Activated CD8-positive, alpha-beta memory T cell treated with anti-CD3 and anti-CD28 coated beads for 24 hours (primary cell): ENCODE measurements at regions not wholly inside any gene's neighbourhood (a gene's known extent, or its start where the extent isn't known, plus 50 kb on each side); places are given as distances from the start of the nearest gene placed in this dataset.
"Not testable (repeated sequence)": the region's sequence is repeated elsewhere in the genome, so short reads cannot be mapped to it uniquely, and the experiment has no call there.

Experiments used
- DNase-seq: peaks from one replicate; pipeline ENCODE4 v3.0.0-alpha.2; 2020

DNA sequence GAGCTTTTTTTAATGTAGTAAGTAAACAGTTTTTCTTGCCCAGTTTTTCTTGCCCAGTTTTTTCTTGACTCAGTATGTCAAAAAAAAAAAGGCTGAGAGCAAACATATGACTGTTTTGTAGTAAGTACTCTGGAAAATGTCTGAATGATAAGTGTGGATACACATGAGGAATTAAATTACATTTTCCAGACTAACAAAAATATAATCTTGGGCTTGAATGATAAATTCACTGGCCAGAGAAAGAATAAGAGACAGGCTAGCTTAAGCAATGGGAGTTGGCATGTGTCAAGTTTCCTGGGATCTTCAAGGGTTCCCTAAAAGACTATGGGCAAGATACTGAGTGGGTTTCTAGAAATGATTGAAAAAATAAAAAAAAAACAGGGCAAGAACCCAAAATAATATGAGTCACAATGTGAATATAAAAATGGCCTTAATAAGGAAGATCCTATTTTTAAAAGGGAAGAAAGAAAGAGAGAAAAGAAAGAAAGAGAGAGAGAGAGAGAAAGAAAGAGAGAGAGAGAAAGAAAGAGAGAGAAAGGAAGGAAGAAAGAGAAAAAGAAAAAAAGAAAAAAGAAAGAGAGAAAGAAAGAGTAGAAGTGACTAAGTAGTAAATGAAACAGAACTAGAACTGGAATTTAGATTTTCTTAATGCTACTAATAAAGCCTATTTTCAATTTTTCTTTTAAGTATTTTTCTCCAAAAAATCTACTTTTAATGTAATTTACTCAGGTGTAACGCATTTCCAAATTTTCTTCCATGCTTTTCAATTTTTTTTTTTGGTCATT, 60.2 kb downstream of the TFPI2 start:
- DNase-seq: no peak

DNA sequence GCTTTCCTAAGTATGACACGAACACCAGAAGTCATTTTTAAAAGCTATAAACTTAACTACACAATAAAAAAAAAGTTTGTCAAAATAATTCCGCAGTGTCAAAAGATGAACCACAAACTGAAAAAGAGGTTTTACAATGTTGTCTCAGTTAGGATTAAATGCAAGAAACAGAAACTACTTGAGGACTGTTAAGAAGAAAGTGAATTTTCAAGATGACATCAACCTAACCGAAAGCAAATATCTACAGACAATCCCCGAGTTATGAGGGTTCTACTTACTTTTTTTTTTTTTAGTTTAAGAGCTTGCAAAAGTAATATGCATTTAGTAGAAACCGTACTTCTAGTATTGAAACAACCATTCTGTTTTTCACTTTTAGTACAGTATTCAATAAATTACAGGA, 62.3 kb downstream of the TFPI2 start:
- DNase-seq: no peak

DNA sequence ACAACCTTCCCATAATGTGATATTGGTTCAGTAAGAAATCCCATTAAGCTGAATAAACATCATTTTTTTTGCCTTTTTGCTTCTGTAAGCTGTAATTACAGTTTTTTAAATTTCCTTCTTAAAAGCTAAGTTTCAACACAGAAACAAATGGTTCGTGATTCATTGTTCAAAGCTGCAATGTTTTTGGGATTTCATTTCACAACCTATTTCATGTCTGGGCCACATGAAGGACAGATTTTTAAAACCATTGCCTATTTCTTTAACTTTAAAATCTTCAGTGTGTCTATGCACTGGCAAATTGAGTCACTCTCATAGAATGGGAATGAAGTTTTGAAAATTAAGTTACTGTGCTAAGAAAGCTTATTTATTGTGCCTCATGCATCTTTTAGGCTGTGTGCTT, 66.9 kb downstream of the TFPI2 start:
- DNase-seq: no peak

DNA sequence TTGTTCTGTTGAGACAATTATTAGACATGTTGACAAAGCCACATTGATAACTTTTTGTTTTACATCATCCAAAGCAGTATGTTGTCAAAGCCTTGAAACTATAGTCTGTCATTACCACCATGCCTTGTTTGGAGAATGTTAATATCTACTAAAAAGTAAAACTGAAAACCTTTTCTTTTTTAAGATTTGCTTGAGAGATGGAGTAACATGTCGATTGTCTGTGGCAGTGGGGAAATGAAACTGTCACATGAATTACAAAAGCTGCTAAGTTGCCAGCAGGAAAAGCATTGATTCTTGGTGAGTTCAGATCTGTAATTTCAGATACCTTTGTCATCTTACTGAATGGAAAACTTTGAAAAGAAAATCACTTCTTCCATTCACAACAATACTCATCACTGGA, 69.1 kb downstream of the TFPI2 start:
- no peak for DNase-seq

DNA sequence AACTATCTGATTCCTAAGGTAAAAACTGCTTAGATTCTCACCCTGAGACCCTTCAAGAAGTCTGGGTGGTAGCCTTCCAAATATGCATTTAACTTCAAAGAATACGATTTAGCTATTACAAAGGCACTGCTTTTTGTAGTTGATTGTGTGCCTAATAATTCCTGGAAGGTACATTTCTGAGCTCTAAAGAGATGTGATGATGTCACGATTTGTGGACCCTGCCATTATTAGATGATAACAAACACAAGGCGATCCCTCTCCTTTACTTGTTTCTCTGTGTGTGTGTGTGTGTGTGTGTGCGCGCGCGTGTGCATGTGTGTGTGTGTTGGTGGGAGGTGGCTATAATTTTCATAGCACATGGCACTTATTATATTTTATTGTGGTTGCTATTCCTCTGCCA, 70.9 kb downstream of the TFPI2 start:
- no peak for DNase-seq

DNA sequence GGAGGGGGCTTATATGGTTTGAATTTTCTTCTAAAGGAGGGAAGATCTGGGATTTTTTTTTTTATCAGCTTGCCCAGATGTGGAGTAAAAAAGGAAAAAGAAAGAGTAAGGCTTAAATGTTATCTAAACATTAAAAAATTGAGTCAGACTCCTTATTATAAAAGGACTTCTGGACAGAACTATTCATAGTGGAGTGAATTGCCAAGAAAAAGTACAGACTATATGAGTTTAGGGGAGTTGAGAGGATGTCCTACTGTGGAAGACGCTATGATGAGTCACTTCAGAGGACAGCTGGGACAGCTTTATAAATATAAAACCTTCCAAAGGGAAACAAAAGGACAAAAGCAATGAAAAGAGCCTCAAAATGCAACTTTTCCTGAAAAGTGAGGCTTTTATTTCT, 73.0 kb downstream of the TFPI2 start:
- no peak for DNase-seq

DNA sequence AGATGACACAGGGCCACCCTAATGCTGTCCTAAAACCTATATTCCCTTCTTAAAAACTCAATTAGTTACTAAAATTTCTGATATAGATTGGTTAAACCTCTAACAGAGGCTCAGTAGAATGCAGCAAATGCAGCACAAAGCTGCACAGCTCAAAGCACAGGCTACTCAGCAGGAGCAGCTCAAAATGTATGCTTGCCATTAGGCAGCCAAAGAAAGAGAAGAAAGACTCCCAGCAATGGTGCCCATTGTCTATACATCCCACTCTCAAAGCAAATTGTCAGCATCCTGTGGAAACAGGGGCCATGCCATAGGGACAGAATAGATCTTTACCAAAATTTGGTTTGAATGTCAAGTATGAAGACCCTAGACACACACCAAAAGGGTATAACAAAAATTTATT, 73.5 kb downstream of the TFPI2 start:
- no peak for DNase-seq

DNA sequence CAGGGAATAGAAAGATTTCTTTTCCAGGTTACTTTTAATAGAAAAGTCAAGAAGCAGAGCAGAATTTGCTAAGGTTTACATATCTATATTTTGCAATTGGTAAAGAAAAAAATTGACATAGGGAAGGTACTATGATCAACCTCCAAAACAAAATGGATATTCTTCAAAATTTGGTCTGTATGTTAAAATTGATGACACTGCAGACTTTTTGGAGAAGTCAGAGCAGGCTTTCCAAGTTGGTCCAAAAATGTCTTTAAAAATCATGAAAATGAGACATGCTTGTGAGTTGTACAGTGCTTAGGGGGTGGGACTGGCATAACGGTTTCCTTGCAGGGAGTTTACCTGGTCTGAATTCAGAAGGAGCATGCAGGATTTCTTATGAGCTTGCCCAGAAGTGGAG, 77.0 kb downstream of the TFPI2 start:
- no peak for DNase-seq

DNA sequence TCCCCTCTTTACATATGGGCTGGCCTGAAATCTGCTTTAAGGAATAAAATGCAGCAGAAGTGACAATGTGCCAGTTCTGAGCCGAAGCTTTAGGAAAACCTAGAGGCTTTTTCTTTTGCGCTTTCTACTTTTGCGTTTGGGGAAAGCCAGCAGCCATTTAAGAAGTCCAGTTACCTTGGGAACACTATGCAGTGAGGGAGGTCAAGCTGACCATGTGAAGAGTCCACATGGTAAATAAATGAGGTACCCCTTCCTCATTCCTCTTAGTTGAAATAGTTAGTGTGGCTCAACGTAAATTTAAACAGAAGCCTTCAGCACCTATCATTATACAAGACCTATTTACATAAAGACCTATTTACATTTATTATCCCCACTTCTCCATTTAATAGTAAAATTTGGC, 78.5 kb downstream of the TFPI2 start:
- DNase-seq: no peak

DNA sequence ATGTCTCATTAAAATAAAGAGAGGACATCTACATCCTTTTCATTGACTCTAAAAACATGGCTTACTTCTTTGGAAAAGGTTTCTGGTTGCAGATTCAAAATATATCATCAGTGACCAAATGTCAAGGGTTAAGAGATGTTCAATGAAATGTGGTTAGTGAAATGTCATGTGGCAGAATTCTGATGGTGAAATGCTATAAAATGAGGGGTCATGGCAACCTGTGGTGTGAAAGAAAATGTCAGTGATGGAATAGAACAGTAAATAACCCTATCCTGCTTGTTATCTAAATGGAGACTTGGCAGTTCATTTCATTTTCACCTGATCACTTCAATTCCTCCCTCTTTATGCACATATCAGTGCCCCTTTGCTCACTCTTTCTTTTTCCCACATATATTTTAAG, 79.4 kb downstream of the TFPI2 start:
- no peak for DNase-seq

DNA sequence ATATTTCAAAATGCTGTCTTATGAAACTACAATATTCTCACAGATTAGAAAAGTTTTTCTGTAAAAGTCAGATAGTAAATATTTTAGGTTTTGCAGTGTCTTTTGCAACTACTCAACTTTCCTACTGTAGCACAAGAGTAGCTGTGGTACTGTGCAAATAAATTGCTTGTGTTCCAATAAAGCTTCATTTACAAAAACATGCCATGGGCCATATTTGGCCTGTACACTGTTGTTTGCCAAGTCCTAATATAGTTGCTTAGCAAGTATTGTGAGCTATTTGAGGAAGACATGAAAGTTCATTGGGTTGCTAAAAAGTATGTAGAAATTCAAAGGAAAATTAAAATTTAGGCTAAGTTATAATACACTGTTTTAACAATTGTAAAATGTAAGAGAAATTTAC, 80.0 kb downstream of the TFPI2 start:
- DNase-seq: no peak

DNA sequence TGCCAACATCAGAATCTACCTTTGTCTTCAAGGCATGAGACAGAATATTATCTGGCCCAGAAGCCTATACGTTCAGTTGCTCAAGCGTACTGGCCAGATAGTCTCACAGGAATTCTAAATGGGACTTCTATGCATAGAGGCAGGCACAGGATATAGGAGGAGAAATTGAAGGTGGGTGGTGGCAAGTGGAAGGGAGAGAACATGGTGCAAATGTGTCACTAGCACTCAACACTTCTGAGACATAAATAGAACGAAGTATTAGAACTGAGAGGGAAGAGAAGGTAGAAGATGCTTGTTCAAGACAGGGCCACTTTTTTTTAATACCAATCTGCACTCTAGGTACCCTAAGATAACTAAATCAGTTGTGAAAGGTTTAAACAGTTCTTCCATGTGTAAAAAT, 85.8 kb downstream of the TFPI2 start:
- DNase-seq: no peak

DNA sequence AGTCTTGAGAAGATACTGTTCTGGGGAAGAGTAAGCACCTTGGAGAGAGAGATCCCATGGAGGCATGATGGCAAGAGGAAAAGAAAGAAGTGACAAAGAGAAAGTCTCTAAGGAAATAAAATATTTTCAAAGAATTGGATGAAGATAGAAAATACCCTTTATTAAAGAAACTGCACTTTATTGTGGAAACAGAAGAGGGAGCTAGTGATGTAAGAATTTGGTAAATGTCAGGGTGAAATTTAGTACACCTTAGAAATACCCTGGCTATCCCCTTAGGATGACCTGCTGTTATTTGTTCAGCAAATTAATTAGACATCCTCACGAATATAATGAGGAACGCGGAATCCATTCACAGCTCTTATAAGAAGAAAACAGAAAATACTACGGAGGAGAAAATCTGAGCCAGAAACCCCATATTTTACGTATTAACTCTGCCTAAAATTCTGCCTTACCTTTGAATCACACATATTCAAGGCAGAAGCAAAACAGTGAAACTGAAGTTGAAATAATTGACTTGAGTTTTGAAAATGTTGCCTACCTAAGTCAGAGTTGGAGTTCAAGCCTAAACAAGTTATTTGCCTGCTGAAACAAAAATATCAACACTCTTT, 90.7 kb downstream of the TFPI2 start:
- no peak for DNase-seq

DNA sequence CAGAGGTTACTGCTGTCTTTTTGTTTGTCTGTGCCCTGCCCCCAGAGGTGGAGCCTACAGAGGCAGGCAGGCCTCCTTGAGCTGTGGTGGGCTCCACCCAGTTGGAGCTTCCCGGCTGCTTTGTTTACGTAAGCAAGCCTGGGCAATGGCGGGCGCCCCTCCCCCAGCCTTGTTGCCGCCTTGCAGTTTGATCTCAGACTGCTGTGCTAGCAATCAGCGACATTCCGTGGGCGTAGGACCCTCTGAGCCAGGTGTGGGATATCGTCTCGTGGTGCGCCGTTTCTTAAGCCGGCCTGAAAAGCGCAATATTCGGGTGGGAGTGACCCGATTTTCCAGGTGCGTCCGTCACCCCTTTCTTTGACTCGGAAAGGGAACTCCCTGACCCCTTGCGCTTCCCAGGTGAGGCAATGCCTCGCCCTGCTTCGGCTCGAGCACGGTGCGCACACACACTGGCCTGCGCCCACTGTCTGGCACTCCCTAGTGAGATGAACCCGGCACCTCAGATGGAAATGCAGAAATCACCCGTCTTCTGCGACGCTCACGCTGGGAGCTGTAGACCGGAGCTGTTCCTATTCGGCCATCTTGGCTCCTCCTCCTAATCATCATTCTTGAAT, 97.4 kb downstream of the TFPI2 start:
- not testable (repeated sequence) for DNase-seq

DNA sequence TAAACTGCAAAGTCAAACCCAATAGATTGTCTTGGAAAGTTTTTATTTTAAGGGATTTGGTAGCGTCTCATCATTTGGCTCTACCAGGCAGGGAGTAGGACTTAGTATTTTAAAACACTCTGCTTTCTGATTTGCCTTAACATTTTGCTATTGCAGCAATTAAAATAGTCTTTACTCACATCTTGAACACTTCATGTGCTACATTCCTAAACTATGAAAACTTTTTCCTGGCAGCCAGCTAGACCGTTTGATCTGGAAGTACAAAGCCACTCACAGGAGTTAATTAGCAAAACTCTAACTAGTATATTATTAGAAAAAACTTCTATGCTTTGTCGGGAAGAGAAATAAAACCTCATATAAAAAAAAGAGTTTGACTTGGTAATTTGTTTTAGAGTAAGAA, 111.4 kb downstream of the TFPI2 start:
- DNase-seq: no peak

DNA sequence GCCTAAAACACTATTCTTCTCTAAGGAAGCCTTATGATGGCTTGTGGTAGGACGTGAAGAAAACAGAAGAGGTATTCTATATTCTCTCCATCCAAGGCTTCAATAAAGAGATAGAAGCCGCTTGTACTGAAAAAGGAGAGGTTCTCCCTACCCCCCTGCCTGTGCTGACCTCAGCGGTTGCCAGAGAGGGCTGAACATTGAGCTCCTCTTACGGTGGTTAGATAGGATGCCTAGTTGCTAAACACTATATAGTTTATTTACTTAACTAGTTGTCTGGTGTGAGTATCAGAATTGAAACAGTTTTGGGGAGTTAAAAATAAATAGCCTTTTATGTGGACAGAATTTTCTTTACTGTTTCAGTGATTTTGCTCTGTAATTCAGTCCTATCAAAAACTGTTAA, 112.2 kb downstream of the TFPI2 start:
- DNase-seq: no peak

DNA sequence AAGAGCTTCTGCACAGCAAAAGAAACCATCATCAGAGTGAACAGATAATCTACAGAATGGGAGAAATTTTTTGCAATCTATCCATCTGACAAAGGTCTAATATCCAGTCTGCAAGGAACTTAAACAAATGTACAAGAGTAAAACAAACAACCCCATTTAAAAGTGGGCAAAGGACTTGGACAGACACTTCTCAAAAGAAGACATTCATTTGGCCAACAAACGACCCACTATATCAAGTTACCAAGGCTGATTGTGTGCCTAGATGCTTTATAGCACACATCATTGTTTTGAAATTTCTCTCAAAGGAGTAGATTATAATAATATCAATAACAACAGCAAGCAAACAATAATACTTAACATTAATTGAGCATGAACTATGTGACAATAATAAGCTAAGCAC, 117.1 kb downstream of the TFPI2 start:
- no peak for DNase-seq

DNA sequence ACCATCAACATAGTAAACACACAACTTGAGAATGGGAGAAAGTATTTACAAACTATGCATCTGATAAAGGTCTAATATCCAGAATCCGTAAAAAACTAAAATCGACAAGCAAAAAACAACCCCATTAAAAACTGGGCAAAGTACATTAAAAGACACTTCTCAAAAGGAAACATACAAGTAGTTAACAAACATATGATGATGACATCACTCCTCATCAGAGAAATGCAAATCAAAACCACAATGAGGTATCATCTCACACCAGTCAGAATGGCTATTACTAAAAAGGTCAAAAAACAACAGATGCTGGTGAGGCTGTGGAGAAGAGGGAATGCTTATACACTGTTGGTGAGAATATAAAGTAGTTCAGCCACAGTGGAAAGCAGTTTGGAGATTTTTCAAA, 125.1 kb downstream of the TFPI2 start:
- no peak for DNase-seq

DNA sequence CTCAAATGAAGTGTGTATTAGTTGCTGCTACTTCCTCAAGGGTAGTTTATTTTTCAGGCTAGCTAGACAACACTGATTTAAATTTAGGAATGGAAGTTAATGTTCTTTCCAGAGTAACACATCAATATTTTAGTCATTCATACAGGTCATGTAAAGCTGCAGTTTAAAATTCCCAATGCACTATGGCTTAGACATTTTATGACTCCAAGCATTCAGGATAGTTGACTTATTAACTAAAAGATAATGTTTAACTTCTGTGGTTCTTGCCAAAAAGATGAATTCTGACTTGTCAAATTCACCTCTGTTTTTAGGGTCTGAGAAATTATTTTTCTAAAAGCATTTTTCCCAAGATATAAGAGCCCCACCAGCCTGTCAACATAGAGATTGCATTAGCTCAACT, 131.9 kb downstream of the TFPI2 start:
- DNase-seq: no peak

DNA sequence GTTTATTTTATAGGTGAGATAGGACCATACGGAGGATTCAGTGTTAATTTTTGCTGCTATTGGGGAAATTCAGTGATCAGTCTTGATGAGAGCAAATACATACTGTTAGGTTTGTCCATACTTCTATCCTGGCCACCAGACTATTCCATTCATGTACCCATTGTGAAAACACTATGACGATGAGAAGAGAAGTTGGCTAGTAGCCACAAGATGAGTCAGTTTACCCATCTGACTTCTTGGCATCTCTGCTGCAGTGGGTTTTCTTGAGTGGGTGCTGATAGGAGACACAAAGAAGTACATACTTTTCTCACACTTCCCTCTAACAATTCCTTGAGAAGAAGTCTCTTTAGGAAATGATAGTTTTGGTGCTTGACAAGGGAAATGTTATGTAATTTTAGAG, 133.1 kb downstream of the TFPI2 start:
- DNase-seq: no peak

DNA sequence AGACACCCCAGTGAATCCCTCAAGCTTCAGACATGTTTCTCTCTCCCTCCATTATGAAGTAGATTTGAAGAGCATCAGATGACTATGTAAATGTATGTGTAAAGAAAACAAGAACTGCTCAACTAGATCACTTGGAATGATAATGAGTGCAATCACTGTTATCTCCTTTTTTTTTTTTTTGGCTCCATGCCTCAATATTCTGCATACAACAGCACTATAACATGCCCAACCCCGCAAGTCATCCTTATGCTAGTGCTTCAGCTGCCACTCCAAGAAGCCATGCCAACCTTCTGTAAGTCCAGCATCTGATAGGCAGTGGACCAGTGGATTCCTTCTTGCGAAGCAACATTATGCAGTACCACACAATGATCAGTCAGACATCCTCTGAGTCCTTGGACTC, 133.7 kb downstream of the TFPI2 start:
- DNase-seq: no peak

DNA sequence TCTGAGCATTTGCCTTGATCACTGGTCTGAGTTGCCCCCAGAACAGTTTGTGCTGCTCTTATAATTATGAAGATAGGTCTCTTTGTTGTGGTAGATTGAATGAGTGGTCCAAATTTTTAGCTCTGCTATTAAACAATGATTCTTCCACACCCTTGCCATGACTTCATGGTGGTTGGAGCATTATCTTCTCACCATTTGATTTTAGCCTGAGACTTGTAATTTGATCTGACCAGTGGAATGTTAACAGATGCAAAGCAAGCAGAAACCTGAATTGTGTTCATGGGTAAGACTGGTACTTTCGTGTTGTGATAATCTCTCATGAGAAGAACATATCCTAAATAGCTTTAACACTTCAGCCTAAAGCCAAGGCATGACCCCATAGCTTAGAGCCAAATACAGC, 139.1 kb downstream of the TFPI2 start:
- DNase-seq: no peak

DNA sequence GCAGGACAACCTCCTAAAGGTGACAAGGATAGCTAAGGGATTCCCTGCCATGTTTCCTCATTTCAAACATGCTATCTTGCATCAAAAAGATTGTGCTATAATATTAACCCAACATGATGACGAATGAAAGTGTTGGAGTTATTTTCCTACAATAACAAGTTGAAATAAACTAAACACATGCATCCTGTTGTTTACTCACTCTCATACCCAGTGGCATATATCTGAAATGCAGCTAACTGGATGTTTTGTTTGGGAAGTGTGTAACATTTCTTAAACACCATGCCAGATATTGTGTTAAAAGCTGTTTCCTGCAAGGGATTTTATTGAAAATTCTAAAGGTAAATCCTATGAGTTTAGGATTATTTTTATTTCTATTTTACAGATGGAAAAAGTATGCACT, 139.6 kb downstream of the TFPI2 start:
- DNase-seq: no peak

DNA sequence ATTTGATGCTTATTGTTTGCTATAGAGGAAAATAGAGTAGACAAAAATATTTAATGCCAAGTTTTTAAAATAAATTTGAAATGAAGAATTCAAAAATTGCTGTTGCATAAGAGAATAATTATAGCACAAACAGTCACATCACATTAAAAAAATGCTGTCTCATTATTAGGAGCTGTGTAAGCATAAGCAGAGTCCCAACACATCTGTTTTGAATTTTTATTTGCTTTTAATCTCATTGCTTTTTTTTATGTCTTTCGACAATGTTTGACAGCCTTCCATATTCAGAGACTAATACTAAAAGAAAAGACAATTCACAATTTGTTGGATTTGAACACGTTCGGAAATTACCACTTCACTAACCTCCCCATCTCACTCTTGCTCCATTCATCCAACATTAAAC, 143.5 kb downstream of the TFPI2 start:
- no peak for DNase-seq

DNA sequence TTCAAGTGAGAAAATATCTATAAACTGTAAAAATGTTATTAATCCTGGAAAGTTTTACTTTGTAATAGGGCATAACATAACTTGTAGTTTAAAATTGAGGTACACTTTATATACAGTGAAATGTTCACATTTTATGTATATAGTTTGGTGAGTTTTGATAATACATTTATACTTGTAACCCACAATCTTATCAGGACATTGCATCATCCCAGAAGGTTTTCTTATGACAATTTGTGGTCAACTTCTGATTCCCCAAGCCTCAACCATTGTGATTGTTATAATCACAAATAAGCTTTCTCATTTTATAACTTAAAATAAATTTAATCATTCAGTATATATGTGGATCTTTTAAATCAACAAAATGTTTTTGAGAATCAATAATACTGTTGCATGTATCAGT, 151.1 kb downstream of the TFPI2 start:
- DNase-seq: no peak
